ENCODE measurements at regions not wholly inside any gene's neighbourhood (a gene's known extent, or its start where the extent isn't known, plus 50 kb on each side); places are given as distances from the start of the nearest gene placed in this dataset.

GRCh38 chr2:95759481-95760246, 167.9 kb downstream of the TRIM43 start:
- no peak for TF ChIP-seq CTCF (conservative IDR thresholded peaks at IDR 0.05)
- no peak for TF ChIP-seq ZFX (IDR thresholded peaks at IDR 0.05)
